ENCODE measurements at regions not wholly inside any gene's neighbourhood (a gene's known extent, or its start where the extent isn't known, plus 50 kb on each side); places are given as distances from the start of the nearest gene placed in this dataset.

DNA sequence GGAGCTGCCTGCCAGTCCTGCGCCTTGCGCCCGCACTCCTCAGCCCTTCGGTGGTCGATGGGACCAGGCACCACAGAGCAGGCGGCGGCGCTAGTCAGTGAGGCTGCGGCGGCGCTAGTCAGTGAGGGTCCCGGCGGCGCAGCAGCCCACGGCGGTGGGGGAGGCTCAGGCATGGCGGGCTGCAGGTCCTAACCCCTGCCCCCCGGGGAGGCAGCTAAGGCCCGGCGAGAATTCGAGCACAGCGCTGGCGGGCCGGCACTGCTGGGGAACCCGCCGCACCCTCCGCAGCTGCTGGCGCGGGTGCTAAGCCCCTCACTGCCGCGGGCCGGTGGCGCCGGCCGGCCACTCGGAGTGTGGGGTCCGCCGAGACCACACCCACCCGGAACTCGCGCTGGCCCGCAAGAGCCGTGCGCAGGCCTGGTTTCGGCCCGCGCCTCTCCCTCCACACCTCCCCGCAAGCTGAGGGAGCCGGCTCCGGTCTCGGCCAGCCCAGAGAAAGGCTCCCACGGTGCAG, 867.4 kb downstream of the DSC3 start:
- no peak overlapping the region for H3K4me3 ChIP-seq
- no peak overlapping the region for H3K27ac ChIP-seq
- H3K36me3 ChIP-seq = no peaks in the 10 kb centered on the region
- intact Hi-C loops (cut with DNase I) = no loop called here
- no peaks in the 10 kb centered on the region for H3K27me3 ChIP-seq
- TF ChIP-seq POLR2A (IDR thresholded peaks at IDR 0.05) = no peak
- no peak for TF ChIP-seq CTCF (IDR thresholded peaks at IDR 0.05)
- DNase-seq = no peak
- no peaks in the 10 kb centered on the region for H3K4me1 ChIP-seq
- no peaks in the 10 kb centered on the region for H3K9me3 ChIP-seq
- WGBS (ENCODE audit: insufficient coverage, low coverage, low lambda C conversion rate, missing lambda C conversion rate) = no CpG with 5 or more reads among the region's 52 CpGs
- ATAC-seq = no peak

DNA sequence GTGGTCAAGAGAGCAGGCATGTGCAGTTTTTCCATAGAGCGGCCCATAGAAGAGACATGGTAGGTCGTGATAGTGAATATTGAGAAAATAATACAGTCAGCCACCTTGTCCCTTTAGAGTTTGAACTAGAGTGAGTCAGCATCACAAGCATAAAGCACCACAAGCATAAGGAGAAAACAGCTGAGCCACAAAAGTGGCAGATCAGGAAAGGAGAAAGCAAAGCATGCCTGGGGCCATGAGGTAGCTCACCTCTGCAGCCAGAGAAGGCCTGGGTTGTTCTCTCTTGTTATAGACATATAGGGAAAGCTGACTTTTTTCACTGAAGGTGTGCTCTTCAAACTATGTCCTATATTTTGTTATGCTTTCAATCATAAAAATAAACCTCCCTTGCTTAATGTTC, 879.0 kb downstream of the DSC3 start:
- Histone ChIP-seq H3K9me3 (no peaks in the 10 kb centered on the region), H3K27ac (no peak overlapping the region), H3K36me3 (no peaks in the 10 kb centered on the region), H3K27me3 (no peaks in the 10 kb centered on the region), H3K4me3 (no peak overlapping the region), H3K4me1 (no peaks in the 10 kb centered on the region)
- ATAC-seq (no peak), DNase-seq (no peak)
- intact Hi-C loops (cut with DNase I) = no loop called here
- 33% methylated on average over 2 of the region's 2 CpGs for WGBS (ENCODE audit: insufficient coverage, low coverage, low lambda C conversion rate, missing lambda C conversion rate)
- no peak for TF ChIP-seq CTCF (IDR thresholded peaks at IDR 0.05)
- no peak for TF ChIP-seq POLR2A (IDR thresholded peaks at IDR 0.05)

- no peak overlapping the region for H3K4me3 ChIP-seq
- no peak overlapping the region for H3K27ac ChIP-seq
- intact Hi-C loops (cut with DNase I) = no loop called here
- H3K9me3 ChIP-seq = no peaks in the 10 kb centered on the region
- DNase-seq (no peak), ATAC-seq (no peak)
- TF ChIP-seq POLR2A (IDR thresholded peaks at IDR 0.05) (no peak), CTCF (IDR thresholded peaks at IDR 0.05) (no peak)
- H3K27me3 ChIP-seq = no peaks in the 10 kb centered on the region
- no peaks in the 10 kb centered on the region for H3K4me1 ChIP-seq
- no peaks in the 10 kb centered on the region for H3K36me3 ChIP-seq
Measured at GRCh38 chr18:30160124-30160523, 882.4 kb downstream of the DSC3 start.

GRCh38 chr18:30150586-30151250, 891.8 kb downstream of the DSC3 start:
- Histone ChIP-seq H3K9me3 (no peaks in the 10 kb centered on the region), H3K36me3 (no peaks in the 10 kb centered on the region), H3K27me3 (no peaks in the 10 kb centered on the region), H3K4me1 (no peaks in the 10 kb centered on the region), H3K4me3 (no peak overlapping the region), H3K27ac (no peak overlapping the region)
- intact Hi-C loops (cut with DNase I) = no loop called here
- TF ChIP-seq CTCF (IDR thresholded peaks at IDR 0.05) (no peak), POLR2A (IDR thresholded peaks at IDR 0.05) (no peak)
- WGBS (ENCODE audit: insufficient coverage, low coverage, low lambda C conversion rate, missing lambda C conversion rate) = 26% methylated on average over 2 of the region's 2 CpGs
- DNase-seq = no peak
- no peak for ATAC-seq

GRCh38 chr18:30149585-30149984, 893.0 kb downstream of the DSC3 start:
- TF ChIP-seq POLR2A (IDR thresholded peaks at IDR 0.05) (no peak), CTCF (IDR thresholded peaks at IDR 0.05) (no peak)
- Histone ChIP-seq H3K36me3 (no peaks in the 10 kb centered on the region), H3K4me1 (no peaks in the 10 kb centered on the region), H3K27ac (no peak overlapping the region), H3K9me3 (no peaks in the 10 kb centered on the region), H3K4me3 (no peak overlapping the region), H3K27me3 (no peaks in the 10 kb centered on the region)
- intact Hi-C loops (cut with DNase I) = no loop called here
- no peak for DNase-seq
- ATAC-seq = no peak
